CD4-positive, alpha-beta T cell treated with Interleukin-6 at 100 ng/mL for 8 hours (primary cell): ENCODE measurements at regions not wholly inside any gene's neighbourhood (a gene's known extent, or its start where the extent isn't known, plus 50 kb on each side); places are given as distances from the start of the nearest gene placed in this dataset.

Experiments used
- DNase-seq: peaks from one replicate; pipeline ENCODE4 v3.0.0-alpha.2; 2020; ENCODE audit warnings: mixed read lengths, low spot score

DNA sequence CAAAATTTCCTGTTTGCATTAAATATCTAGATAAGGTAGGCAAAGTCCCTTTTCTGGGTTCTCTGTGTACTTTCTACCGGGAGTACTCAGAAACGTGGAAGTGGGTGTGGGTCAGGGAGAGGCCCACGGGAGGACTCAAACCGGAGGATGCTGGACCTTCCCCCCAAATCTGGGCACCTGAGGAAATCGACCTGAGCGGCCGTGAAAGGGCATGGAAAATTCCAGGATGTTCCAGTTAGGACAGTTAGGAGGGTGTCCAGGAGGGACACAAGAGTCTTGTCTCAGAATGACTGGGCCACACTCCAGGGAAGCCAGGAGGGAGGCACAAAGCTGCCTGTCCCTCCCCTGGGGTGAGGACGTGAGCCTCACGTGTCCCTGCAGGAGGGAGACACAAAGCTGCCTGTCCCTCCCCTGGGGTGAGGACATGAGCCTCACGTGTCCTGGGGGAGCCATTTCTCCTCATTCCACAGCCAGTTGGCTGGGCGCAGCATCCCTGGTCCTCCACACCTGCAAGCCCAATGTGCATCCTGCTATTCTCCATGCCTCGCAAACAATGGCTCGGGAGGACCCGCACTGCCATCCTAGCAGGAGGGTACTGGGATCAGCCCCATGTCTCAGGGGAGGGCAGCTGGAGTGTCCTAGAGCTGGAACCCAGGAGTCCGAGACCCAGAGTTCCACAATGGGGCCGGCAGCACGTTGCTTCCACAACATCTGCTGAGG, 190.5 kb upstream of the PPP2R2D start:
- no peak for DNase-seq

DNA sequence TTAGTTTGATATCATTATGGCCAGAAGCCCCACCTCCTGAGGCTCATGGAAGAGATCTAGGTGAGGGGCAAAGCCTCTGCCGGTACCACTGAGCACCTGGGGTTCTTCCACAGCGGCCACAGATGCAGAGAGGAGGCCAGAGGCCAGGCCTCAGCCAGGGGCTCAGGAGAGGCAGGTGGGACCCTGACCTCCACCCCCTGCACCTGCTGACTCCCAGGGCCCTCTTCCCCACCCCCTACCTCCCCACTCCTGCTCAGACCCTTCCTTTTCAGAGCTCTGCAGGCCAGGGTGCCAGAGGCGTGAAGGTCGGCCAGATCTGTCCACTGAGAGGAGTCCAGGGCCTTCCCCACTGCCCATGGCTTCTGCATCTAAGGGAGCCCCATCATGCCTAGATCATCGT, 178.7 kb upstream of the PPP2R2D start:
- DNase-seq: no peak

DNA sequence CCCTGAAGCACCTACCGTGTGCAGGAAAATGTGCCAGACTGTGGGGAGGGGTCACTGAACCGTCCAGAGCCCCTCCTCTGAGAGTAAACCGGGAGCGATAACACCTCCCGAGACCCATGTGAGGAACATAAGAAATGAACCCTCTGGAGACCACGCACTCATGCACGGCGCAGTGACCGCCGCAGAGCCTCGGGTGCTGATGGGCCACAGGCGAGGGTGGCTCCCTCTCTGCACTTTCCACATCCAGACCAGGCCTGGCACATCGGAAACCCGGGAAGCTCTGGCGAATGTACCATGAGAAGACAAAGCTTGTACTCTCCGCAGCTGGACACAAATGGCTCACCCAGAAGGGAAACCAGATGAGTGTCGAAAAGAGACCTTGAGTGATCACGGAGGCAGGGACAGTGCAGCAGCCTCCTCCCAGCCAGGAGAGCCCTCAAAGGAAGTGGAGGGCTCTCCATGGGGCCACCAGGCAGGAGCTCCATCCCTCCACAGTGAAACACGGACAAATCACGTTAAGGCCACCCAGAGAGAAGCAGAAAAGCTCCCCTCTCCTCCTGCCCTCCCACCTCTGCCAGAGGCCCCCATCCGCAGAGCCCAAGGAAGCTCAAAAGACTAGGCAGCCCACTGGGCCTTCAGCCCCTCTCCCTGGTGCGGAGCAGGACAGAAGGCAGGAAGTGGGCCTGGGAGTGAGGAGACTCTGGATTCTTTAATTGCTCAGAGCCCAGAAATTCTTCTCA, 178.1 kb upstream of the PPP2R2D start:
- DNase-seq: no peak

DNA sequence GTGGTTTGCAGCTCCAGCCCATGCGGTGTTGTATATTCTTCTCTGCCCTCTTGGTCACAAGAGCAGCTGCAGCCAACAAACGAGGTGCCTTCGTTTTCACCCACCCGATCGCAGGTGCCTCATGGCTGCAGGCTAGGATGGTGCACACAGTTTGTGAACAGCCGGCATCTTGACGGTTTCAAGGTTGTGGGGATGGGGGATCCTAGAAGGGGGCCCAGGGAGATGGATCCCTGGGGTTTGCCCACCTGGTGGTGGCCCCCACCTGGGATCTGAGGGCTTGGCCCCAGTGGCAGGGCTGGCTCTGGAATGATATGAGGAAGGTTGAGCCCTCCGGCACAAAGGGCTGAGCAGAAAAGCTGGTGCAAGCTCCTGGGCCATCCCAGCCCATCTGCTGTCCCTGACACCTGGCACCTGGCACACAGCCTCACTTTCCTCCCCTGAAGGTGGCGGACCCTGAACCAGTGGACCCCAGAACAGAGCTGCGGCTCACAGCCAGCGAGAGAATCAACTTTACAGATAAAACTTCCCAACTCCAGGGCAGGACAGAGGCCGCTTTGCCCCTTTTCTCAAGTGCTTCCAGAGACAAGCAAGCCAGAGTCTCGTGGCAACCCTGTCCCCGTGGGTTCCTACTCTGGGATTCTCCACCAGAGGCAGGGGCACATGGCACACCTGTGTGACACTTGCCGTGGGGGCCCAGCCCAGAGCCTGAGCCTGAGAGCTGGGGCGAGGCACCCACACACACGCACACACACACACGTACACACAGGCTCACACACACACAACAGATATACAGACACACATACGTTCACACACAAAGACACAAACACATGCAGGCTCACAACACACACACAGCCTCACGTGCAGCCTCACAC, 177.3 kb upstream of the PPP2R2D start:
- DNase-seq: no peak

DNA sequence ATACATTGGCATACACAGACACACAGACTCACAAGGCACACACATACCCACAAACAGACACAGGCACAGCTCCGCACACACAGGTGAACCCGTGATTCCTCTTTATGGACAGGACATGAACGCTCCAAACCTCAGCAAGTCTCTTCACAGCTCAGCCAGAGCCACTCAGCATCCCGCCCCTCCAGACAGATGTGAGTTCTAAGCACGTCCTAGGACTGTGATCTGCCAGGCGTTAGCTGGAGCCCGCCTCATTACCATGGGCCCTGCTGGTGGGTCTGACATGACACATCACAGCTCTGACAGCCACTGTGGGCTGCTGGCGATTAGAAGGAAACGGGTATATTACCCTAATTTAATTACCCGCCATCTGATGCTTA, 176.7 kb upstream of the PPP2R2D start:
- DNase-seq: no peak

DNA sequence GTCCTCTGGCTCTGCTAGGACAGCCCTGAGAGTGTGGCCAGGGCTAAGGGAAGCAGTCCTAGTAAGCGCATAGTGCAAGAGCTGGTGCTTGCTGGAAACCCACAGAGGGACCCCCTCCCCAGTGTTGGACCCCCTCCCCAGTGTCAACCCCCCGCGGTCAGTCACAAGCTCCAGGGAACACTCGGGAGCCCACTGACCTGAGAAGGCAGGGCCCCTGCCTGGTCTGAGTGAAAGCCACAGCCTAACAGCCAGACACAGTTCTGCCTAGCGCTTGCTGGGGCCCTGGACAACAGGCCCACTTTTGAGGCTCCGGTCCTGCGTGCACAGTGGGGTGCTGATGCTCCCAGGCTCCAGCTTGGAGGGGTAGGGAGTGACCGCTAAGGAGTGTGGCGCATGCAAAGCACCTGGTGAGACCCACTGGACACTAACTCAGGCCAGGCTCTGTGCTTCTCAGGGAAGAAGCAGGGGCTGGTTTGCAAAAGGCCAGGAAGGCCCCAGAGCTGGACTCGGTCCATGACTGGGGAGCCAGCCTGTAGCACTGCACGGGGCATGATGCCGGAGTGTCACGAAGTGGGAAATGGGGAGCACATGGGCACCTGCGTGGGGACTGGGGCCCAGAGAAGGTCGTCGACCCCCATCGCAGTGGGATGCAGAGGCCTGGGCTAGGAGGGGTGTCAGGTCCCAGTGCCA, 175.8 kb upstream of the PPP2R2D start:
- no peak for DNase-seq

DNA sequence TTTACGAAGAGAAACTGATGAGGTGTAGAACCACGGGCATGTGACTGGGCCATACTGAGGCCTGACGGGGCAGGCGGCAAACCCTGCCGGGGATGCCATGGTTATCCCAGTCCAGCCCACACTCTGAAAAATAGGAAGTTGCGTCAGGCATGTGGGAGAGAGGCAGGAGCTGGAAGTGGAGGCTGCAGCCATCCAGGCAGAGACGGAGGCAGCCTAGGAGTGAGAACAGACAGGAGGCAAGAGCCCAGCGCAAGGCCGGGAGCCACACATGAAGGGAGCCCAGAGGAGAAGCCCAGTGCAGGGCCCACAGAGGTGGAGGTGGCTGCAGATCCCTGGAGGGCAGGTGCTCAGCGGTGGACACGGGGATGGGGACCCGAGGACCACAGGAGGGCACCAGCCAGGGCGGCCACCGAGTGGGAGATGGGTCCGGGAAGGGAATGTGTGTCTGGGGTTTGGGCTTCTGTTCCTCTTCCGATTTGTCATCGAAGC, 175.2 kb upstream of the PPP2R2D start:
- no peak for DNase-seq

DNA sequence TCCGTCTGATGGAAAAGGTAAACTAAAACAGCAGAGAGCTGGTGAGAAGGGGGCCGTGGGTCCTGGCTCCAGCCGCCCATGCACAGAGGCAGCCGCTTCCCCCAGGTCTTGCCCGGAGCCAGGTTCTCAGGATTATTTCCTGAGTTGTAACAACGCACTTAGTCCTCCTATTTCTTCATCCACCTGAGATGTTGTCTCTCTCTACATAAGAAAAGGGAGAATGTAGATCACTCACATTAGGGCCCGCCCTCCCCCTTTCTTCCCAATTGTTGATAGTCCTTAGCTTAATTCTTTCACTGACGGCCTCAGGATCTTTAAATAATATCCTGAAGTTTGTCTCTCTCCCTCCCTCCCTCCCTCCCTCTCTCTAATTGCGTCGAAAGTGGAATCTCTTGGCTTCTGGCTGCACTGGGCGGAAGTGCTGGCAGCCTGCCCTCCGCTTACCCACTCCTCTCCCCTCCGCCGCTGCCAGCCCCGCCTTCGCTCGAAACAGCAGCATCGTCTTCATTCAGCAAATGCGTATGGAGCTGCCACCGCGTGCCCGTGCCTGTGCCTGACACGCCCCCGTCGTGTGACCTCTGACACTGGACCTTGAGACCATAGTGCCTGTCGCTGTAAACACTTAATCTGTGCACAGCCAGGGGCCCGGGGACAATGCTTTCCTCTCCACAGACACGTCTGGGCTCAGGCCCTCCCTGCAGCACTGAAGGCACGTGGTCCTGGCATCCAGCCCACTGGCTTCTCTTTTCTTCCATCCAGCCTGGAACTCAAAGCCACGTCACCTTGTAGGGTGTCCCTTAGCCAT, 174.5 kb upstream of the PPP2R2D start:
- no peak for DNase-seq

DNA sequence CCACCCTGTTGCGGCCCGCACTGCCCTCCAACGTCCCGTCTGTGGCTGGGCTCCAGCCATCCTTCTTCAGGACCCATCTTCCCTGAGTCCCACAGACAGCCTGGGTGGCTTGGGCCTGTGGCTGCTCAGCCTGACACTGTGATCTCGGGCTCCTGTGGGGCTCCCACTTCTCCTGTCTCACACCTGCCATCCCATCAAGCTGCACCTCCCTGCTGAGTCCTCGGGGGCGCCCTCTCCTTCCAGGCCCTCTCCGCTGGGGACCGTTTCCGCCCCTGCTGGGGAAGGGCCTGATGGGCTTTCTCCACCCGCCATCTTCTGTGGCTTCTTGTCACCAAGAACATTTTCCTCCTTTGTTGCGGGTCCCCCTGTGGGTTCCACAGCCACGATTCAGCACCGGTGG, 173.8 kb upstream of the PPP2R2D start:
- DNase-seq: no peak

DNA sequence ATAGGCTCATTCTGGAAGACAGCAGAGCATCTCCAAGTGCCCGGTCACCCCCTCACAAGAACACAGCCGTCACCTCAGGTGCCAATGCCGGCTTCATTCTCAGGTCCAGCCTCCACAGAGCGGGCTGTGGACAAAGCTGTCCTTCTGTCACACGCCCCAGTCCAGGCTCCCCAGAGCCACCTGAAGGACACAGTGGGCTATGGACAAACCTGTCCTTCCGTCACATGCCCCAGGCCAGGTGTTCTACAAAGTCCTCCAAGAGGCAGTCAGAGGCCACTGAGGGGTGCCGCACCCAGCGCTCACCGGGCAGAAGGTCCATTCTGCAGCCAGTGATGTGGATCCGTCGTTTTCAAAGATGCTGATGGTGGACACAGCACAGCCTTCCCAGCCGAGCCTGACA, 173.2 kb upstream of the PPP2R2D start:
- no peak for DNase-seq

DNA sequence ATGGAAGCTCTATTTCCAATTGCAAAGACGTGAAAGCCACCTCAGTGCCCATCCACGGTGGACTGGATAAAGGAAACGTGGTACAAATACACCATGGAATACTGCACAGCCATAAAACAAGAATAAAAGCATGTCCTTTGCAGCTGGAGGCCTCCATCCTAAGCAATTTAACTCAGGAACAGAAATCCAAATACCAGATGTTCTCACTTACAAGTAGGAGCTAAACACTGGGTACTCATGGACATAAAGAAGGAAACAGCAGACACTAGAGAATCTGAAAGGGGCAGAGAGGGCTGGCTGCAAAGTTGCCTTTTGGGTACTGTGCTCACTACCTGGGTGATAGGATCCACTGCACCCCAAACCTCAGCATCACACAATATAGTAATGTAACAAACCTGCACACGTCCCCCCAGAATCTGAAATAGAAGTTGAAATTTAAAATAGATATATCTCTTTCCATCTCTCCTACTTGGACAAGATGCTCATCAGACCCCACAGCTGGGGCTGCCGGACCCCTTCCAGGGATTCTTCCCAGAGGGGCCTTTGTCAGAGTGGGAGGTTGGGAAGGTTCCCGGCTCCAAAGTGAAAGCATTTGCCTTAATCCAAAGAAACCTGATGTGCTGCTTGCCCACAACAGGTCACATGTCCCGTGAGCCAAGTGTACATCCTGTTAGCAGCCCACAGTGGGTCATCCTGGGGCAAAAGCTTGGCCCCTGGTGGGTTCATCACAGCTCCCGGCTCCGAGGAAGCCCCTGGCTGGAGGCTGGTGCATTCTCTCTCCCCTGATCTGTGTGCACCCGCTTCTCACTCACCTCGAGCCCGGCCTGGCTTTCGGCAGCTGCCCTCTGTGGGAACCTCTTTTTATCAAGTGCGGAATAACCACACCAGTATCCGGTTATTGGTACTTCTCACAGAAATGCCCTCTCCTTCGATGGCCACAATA, 172.3 kb upstream of the PPP2R2D start:
- no peak for DNase-seq

DNA sequence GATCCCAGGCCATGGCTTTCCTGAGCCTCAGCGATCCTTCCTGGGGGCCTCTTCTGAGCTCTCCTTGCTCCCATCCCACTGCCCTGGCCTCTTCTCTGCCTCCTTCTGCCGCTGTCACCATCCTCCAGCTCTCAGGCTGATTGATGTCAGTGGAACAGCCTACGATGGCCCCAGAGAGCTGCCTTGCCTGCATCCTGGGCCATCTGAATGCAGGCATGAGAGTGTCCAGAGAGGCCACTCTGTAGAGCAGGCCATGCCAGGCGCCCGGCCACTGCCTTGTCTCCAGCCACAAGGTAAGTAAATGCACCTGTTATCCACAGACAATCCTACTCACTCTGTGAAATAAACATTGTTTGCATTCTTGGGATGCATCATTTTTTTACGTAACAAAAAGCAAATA, 171.4 kb upstream of the PPP2R2D start:
- DNase-seq: no peak

DNA sequence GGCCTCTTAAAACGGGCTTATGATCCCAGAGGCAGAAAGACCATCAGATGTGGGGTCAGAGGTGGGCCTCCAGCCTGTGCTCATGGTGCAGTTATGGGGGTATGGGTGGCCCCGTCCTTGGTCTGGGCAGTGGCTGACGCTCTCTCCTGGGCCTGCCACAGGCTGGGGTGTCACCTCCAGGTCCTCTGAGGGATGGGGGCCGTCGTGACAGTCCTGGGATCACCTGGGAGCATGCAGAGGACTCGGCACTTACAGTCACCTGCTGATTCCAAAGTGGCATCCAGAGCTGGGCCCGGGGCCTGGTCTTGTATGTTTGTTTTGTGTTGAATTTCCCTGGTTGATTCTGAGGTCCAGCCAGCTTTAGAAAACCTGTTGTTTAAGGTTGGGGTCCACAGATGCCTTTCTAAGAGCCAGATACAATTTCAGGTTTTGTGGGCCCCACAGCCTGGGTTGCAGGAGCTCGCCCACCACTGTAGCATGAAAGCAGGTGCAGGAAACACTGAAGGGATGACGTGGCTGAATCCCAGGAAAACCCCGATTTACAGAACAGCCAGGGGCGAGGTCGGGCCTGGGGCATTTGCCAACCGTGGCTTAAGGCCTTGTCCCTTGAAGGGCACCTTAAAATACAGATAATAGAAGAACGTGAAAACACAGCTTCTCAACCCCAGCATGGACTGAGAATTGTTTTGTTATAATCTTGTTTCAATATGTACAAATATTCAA, 170.7 kb upstream of the PPP2R2D start:
- DNase-seq: no peak

DNA sequence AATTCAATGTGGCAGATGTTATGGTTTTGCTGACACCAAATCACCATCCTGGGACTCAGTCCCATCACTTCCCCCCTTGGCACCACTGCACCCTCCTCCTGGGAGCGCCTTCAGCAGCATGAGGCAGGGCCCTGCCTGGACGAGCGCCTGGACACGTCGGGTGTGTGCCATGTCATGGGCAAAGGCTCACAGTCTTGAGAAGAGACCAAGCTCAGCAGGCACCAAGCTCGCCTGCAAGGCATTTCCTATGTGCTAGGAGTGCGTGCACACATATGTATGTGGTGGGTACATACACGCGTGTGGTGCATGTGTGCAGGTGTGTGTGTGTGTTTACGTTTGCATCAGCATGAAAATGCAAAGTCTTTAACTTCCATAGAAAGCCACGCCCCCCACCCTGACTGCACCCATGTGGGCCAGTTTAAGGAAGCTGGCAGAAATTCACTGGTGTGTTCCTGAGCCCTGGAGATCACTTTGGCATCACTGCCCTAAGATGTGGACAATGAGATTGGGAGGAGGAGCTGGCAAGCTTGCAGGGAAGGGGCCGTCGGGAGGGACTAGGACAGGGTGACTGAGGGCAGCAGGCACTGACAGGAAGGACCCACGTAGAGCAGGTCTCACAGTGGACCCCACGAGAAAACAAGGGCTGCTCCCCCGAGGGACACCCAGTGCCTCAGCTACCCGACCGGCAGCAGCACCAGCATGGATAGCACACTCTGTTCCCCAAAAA, 169.9 kb upstream of the PPP2R2D start:
- DNase-seq: no peak

DNA sequence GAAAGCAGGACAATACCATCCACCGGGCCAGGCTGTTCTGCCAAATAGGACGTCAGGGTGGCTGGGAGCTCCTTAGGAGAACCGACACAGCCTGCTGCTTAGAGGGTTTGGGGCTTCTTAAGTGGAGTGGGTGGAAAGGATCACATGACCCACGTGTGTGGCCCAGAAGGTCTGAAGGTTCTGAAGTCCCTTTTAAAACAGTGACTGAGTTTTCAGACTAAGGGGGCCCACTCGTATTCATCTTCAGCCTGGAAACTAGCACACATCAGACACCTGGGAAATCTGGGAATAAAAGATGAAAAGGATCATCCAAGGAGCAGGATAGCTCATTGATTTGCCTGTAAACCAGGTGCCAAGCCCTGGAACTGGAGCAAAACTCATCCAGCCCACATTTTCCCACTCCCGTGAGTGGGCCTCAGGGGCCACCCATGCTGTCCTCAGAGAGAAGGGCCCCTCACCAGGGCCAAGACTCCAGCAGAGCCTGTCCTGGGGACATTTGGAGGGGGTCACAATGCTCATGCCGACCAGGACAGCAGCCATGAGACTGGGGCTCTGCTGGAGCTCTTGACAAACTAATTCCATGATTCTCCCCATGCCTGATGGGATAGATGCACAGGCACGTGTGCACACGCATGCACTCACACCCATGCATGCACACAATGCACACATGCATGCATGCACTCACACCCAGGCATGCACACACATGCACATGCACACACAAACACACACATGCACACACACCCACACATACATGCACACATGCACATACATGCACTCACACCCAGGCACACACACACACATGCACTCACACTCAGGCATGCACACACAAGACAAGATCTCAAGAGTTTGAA, 168.8 kb upstream of the PPP2R2D start:
- no peak for DNase-seq

DNA sequence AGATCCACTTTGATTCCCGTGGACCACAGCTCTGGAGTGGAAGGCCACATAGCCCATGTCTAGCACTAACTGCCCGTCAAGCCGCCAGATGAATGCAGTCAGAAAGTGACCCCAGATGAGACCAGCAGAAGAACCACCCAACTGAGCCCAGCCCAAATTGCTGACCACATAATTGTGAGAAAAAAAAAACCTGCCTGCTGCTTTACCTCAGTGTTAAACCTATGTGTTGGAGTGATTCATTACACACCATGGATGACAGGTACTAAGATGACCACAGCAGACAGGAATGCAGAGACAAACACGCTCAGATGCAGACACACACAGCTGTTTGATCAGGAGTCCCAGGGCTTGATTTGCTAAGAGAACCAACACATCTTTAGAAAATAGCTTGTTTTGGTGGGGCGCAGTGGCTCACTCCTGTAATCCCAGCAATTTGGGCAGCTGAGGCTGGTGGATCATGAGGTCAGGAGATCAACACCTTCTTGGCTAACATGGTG, 168.1 kb upstream of the PPP2R2D start:
- DNase-seq: no peak

DNA sequence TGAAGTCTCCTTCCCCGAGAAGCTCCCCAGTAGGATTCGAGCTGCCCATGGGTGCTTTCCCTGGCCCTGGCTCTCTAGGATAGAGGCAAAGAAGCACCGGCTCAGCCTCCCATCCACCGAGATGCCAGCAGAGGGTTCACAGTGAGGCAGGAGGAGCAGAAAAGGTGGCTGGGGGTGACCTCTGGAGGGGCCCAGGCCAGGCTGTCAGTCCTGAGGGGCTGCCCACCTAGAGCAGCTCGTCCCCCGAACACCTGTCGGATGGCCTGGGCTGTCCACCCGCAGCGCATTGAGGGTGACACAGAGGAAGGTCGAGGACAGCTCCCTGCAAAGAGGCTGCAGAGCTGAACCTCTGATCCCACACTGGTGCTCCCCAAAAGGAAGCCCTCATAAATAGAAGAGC, 167.2 kb upstream of the PPP2R2D start:
- no peak for DNase-seq

DNA sequence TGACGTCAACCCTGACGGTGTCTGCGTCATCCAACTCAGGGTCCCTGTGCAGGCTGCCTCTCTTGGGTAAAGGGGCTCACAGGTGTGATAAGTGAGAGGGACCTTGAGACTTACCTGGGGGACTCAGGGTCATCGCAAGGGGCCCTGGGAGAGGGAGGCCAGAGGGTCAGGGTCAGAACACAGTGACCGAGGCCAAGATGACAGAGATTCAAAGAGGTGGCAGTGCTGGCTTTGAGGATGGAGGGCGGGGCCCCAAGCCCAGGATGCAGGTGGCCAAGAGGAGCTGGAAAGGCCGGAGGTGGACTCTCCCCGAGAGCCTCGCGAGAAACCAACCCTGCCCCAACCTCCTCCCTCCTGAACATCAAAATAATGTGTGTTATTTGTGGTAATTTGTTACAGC, 165.2 kb upstream of the PPP2R2D start:
- no peak for DNase-seq
